ENCODE measurements at regions not wholly inside any gene's neighbourhood (a gene's known extent, or its start where the extent isn't known, plus 50 kb on each side); places are given as distances from the start of the nearest gene placed in this dataset.

- TF ChIP-seq CTCF (IDR thresholded peaks at IDR 0.05; ENCODE audit: control extremely low read depth in 1 of 3, insufficient read depth in 1 of 3, low read depth in 1 of 3, low read length in 3 of 3) (no peak), YY1 (IDR thresholded peaks at IDR 0.05; ENCODE audit: low read depth, low read length) (no peak), TCF12 (IDR thresholded peaks at IDR 0.05; ENCODE audit: low read depth, low read length) (no peak), RAD21 (IDR thresholded peaks at IDR 0.05 in 1 of 2, conservative IDR thresholded peaks at IDR 0.05 in 1 of 2; ENCODE audit: low read depth in 2 of 2, low read length in 2 of 2) (no peak), CEBPB (IDR thresholded peaks at IDR 0.05; ENCODE audit: low read depth, low read length) (no peak), POLR2A (IDR thresholded peaks at IDR 0.05; ENCODE audit: control extremely low read depth in 1 of 2, low read depth in 2 of 2, low read length in 2 of 2) (no peak), ZNF274 (IDR thresholded peaks at IDR 0.05; ENCODE audit: borderline replicate concordance, extremely low read depth, low read length) (no peak), ASH2L (IDR thresholded peaks at IDR 0.05; ENCODE audit: low read length) (no peak), SIN3A (conservative IDR thresholded peaks at IDR 0.05 in 1 of 2, IDR thresholded peaks at IDR 0.05 in 1 of 2; ENCODE audit: low read depth in 1 of 2, low read length in 2 of 2) (no peak), POLR2AphosphoS5 (IDR thresholded peaks at IDR 0.05; ENCODE audit: low read depth, low read length) (no peak), TAF1 (IDR thresholded peaks at IDR 0.05; ENCODE audit: low read depth, low read length) (no peak), MAX (IDR thresholded peaks at IDR 0.05) (no peak)
Measured at GRCh38 chrY:26354191-26354590, 732.3 kb downstream of the CDY1 start.

All from H1 (cell line).